Left forelimb (tissue), 1 donor: ENCODE measurements at regions not wholly inside any gene's neighbourhood (a gene's known extent, or its start where the extent isn't known, plus 50 kb on each side); places are given as distances from the start of the nearest gene placed in this dataset.

Experiments used
- DNase-seq: peaks from one replicate; pipeline ENCODE4 v3.0.0-alpha.2; 2018; ENCODE audit warnings: low spot score

DNA sequence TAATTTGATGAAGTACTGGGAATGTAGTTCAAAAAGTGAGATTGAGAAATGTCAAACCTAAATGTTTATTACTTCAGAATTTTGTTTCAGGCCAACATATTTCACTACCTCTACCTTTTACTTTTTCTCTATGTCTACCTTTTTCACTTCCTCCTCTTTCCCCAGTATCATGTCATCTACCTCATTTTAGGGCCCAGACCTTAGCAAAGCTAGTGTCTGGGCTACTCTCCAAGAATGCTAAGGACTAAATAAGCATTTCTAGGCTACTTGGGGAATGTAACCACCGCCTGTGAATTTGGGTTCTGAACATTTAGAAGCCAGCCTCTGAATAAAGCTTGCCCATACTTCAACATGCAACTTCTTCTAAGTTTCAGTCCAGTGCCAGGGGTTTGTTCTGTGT lies 330.4 kb downstream of the SLC4A3 start:
- DNase-seq, result no peak

DNA sequence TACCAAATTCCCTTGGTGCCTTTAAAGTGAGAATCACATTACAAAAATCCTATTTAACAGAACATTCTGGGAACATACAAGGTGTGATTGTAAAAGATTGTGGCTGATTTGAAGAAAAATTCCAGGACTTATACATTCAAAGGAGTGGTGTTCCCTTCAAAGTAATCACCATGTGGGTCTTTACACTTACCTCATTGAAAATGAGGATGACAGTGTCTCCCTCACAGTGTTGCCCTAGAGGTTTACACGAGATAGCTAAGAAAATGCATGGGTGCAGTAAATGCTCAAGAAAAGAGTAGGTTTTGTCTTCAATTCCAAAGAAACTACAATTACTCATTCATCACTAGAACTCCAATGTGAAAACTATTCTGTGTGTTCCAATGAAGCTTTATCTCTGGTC lies 331.5 kb downstream of the SLC4A3 start:
- no peak for DNase-seq

DNA sequence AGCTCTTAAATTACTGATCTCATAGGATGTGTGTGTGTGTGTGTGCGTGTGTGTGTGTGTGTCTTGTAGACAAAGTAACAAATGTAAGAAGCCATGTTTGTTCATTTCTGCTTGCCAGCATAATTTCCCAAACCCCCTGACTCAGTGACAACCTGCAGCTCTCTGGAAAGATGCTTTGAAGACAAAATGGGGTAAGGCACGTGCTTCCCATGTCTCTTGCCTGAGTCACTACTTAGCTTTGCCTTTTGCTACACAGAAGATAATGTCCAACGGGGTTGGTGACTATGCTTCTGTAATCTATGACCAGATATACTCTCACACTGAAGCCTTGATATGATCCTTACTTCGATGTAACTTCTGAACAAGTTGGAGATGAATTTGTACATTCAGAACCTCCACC lies 332.0 kb downstream of the SLC4A3 start:
- DNase-seq, result no peak

DNA sequence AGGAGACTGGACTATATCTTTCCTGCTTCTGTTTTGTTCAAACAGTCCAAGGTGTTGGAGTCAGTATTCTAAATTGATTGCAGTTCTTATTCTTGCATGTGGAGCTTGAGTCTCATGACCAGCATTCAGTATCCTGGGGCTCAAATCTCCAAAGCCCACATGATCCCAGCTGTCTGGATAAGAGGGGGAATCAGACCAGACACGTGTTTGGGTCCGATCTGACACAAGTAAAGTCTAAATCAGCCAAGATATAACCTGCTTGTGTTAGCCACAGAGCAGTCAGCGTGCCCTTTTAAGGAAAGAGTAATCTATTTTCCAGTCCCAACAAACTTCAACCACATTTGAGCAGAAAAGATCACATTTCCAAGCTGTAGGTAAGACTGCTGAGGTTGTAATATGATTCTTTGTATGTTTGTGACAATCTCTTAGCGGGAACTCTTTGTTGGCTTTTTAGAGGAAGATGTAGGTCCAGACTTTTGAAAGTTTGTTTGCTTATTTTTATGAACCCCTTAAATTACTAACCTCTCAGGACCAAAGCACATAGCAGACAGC lies 334.6 kb downstream of the SLC4A3 start:
- no peak for DNase-seq

DNA sequence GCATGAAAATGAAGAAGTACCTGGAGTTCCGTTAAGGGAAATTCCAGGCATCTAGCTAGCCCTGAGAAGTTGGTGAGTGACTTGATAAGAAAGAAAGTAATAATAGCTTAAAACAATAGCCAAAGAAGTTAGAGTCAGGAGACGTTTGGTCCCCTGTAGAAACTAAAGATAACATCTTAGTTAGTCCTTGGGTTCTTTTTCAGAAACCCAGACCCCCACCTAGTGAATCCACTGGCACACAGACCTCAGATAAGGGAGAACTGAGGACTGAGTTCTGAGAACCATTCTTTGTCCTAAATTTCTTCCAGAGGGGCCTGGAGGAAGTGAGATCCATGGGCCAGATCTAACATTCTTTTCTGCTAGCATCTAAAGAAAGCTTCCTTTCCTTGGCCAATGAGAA lies 335.4 kb downstream of the SLC4A3 start:
- DNase-seq, result no peak

DNA sequence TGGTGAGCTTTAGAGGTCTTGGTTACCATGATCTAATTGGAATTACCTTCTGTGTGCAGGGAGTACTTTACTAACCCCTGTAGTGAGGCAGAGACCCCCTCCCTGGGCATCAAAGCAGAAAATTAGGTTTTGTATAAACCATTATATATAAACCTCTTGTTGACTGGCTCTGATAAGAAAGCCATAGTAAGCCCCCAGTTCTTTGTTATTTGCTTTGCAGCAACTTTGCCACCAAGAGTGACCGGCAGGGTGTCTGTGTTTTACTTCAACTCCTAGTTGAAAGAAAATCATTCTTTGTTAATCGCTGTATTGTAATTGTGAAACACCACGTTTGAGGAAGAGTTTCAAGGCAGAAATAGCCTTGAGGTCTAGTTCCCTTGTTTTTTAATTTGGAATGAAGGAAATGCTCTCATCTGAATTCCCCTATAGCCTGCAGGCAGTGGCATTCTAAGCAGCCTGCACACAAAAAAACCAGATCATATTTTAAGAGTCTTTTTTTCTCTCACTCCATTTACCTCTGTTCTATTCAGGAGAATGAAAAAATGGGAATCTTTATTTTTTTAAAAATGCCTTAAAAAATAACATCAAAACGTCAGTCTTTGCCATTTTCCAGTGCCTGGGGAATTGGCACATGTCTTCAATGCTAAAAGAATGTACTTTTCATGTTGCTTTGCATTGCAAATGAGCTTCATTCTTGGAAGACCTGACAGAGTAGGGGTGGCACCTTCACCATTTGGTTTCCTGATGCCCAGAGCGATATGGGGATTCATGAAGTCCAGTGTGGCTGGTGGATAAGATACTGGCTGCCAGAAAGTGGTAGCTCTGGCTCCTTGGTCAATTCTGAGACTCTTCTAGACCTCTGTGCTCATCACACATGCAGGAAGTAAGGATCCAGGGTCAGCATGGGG lies 338.1 kb downstream of the SLC4A3 start:
- DNase-seq, result no peak

DNA sequence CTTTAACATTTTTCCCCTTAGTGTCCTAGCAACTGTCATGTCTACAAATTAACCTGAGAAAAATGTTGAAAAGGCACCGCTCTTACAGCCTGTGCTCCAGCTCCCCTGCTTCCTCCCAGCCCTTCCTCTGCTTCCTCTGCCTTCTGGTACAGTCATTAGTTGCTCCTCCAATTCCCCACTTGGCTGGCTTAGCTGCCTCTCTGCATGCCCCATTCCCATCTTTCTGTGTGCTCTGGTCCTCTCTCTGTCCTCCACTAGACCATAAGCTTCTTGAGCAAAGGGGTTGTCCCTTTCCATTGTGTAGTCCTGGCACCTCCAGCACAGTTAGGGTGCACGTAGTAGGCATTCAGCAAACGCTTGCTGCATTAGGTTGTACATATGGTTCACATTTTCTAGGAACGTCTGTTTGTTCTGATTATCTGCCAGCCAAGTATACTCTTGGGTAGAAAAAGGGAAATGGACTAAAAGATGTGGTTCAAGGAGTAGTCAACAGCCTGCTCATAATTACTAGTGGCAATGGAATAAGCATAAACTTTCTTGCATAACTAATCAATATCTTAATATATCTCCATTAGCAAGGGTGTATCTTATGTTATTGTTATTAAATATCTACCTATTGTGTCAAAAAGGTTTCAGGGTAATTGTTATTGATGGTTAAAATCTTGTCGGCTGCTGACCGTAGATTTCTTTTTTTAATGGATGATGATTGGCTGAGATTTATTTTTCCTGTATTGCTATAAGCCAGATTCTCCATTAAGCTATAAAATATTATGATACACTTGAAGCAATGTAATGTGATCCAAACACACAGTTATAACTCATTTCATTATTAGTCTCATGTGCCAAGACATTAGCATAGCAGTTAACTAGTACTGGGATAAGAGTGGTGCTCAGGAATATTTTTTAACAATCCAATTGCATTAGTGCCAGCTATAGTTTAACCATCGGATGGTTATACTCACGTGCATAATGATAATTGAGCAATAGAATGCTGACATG lies 340.1 kb downstream of the SLC4A3 start:
- DNase-seq, result peak; percentile 70

DNA sequence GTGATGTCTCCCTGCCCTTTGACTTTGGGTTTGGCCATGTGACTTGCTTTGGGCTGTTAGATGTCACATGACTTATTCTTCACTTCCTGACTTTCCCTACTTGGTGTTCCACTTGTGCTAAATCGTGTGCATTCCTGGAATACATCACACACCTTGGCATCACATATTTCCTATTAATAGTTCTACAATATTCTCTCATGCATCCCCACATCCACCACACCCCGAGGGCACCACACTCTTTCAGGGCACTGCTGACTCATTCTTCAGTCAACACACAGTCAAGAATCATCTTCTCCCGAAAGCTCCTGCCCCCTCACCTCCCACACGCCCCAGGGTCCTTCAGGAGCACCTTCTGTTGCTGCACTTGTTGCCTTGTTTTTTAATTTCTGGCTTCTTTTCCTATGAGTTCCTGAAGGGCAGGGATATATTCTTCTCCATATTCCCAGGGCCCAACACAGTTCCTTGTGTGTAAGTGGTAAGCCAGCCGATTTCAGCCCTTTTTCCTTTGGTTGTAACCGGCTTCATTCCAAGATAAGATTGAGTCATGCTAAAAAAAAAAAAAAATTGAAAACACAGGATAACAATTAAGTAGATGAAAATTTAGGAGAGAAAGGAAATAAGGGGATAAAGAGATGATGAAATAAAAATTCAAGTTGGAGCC lies 341.4 kb downstream of the SLC4A3 start:
- no peak for DNase-seq

DNA sequence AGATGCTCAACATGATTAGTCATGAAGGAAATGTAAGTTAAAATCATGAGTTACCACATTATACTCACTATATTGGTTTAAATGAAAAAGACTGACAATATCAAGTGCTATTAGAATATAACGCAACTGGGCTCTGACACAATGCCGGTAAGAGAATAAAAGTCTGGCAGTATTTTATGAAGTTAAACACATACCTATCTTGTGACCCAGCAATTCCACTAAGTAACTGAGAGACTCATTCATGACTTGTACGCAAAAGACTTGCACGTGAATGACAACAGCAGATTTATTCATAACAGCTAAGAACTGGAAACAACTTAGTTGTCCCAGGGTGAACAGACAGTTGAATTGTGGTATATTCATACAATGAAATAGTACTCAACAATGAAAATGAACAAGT lies 342.1 kb downstream of the SLC4A3 start:
- no peak for DNase-seq

DNA sequence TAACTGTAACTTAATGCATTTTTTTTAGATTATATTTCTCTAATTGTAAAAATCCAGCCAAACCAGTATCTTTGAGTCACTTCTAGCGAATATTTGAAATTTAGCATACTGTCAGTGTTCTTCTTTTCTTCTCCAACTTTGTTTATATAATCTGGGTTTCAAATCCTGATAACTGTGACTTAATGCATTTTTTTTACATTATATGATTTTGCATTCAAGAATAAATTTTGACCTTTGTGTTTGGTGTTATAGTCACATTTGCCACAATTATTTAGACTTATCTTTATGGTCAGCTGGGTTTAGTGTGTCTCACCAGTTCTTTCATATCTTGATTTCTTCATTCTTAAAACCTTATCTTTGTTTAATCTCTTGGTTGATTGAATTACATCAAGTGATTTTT lies 345.7 kb downstream of the SLC4A3 start:
- DNase-seq, result no peak

DNA sequence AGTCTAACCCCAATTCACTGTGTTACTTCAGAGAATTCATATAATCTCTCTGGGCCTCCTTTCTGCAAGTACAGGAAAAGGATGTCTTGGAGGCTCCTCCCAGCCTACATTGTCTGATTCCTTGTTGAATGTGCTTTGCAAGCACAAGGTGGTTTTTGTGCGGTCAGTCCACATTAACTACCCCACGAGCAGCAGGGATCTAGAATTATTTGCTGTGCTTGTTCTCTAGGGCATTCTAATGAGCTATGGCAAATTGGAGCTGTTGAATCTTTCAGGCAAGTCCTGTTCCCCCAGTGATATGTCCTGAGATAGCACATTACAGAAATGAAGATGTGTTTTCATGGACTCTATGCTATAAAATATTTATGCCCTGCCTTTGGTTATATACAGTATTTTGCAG lies 349.4 kb downstream of the SLC4A3 start:
- DNase-seq, result no peak

DNA sequence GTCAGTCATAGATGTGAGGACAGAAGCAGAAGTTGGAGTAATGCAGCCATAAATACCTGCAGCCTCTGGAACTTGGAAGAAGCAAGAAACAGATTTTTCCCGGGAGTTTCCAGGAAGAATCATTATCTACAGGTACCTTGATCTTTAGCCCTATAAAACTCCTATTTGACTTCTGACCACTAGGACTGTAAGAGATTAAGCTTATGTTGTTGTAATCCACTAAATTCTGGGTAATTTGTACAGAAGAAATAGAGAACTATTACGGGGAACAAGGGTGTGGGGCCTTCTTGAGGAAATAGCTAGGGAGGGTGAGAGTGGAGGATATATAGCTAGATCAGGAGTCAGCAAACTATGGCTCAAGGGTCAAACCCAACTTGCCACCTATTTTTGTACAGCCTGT lies 353.2 kb downstream of the SLC4A3 start:
- no peak for DNase-seq

DNA sequence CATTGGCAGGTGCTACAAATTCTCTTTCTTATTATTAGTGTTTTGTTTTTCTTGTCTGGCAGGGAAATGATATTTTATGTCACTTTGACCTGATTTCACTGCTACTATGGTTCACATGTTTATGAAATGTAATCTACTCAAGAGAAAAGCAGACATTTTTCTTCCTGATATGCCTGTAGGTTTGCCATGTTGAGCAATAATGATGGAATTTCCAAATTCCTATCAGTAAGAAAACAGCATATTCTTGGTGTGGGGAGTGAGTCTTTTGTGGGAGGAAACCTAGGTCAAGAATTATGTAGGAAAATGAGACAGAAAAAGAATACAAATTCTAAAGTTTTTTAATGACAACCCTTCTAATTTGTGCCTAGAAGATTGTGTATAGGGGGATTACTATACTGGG lies 356.4 kb downstream of the SLC4A3 start:
- DNase-seq, result no peak

DNA sequence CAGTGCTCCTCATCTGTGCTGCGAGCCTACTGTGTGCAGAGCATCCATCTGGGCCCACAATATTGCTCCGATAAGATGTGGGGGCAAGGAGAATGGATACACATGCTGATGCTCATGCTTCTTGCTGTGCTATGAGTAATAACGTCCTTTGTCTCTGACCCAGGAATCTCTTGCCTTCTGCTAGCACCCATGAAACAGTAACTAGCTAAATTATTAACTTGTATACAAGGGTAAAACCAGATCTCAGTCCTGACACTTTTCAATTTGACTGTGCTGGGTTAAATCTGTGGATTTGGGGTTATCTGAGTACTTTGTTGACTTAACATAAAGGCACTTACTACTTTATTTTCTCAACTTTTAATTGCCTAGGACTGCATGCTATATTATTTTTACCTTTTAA lies 357.6 kb downstream of the SLC4A3 start:
- DNase-seq, result no peak

DNA sequence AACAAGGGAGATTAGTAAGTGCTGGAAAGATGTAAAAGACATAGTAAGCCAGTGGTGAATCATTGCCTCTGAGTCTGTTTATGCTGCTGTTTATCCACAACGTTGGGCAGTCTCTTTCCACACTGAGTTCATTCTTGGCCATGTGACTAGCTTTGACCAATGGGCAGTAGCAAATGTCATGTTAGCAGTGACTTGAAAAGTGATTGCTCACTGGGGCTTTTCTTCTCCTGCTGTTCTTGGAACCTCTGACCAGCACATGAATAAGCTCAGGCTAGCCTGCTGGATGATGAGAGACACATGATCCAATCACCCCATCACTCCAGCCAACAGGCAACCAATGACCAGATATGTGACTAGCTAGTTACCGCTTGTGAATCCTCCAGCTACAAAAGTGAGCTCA lies 360.4 kb downstream of the SLC4A3 start:
- DNase-seq, result no peak

DNA sequence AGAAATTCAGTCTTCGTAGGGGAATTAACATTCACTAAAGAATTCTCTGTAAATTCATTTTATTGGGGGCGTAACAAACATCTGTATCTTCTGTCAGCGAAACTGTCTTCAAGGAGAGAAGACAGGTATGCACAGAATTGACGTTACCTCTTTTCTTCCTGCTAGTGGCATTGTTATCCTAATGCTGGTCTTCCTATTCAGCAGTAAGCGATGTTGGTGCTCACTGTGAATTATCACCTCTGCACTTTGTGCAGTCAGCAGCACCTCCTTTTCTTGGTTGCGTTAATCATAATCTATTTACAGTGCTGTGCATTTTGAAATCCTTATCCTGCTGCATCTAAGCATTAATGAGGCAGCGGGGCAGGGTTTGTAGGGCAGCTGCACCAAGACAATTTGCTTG lies 362.3 kb downstream of the SLC4A3 start:
- DNase-seq, result no peak

DNA sequence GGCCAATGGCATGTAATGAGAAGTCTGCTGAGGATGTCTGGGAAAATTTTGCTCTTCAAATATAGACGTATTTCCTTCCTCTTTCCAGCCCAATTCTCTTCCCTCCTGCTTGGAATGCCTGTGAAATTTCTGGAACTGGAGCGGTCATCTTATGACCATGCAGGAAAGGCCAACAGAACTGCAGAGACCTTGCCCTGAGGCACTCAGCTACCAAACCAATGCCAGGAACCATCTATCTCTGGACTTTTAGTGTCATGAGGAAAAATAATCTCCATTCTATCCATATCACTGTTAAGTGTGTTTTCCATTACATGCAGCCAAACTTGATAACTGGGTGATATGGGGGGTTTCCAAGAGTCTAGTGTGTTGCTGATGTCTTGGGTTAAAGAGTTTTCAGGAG lies 363.7 kb downstream of the SLC4A3 start:
- no peak for DNase-seq

DNA sequence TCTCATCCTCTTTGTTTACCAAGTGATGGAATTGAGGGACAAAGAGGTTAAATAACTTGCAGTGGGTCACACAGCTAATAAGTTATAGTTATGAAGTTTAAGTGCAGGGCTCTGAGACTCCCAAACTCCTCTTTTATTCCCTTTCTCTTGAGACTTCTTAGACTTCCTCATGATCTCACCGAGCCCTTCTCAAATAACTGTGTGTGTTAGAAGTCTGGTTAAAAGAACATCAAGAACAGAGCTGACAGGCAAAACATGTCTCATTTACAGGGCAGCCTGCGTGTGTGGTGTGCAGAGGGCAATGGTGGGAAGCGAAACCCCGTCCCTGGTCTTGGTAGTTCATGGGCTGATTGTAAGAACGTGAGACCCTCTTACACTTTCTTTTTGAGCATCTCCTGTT lies 368.0 kb downstream of the SLC4A3 start:
- DNase-seq, result no peak

DNA sequence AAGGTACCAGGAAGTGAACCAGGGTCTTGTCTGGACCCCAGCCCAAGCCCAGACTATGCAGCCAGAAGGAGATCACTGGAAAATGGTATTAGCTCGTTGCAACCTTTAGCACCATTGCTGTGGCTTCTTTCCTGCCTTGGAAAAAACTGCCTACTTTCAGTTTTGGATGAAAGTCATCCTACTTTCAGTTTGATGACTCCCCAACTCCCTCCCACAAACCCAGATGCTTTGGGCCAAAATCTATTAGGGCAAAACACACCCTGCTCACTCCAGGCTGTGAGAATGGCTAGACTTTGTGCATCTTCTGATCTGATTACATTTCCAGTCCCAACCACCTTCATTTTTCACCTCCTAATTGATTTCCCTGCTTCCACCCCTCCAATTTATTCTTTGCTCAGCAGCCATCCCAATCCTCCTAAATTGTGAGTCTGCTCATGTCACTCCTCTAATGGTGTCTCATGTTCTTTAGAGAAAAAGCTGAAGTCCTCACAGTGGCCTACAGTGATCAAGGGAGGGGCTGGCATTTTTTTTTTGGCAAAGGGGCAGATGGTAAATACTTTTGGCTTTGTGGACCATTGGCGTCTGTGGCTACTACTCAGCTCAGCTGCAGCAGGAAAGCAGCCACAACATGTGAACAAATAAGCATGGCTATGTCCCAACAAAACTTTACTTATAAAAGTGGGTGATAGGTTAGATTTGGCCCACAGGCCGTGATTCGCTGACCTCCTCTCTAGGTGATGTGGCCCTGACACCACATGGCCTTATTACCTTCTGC lies 368.7 kb downstream of the SLC4A3 start:
- no peak for DNase-seq

DNA sequence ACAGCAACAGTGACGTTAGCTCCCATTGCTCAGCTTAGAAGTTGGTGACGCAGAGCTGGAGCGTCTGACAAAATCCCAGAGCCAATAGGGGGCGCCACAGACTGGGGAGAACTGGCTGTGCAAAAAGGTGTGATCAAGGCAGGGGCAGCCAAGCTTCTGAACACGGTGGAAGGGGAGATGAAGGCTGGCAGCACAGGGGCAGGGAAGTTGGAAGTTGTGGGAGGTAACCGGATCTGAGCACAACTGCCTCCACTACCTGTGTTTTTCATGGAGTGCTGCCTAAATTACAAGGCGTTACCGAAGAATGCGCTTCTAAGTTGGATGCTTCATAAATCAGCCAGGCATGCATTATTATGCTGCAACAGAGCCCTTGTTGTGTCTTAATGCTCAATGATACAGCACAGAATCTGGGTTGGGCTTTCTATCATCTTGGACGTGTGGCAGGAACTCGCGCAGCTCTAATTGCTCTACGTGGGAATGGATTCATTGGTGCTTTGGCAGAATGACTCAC lies 370.0 kb downstream of the SLC4A3 start:
- no peak for DNase-seq

DNA sequence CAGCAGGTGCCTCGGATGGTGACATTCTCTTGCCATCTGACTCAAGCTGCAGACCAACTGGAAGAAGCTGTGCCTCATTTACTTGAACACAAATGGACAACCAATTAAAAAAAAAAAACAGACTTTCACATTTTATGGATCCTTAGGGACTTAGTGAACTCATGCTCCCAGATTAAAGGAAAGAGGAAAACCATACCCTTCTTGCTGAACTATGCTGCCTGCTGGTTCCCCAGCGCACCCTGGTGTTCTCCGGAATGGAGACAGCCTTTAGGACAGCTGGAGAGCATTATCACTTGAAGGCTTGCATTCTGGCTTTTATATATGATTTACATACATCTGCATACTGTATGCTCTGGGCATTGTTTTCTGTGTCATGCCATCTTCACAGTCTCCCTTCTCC lies 370.7 kb downstream of the SLC4A3 start:
- no peak for DNase-seq
